SJCRH30 (cell line): ENCODE measurements at regions not wholly inside any gene's neighbourhood (a gene's known extent, or its start where the extent isn't known, plus 50 kb on each side); places are given as distances from the start of the nearest gene placed in this dataset.
"Not testable (repeated sequence)": the region's sequence is repeated elsewhere in the genome, so short reads cannot be mapped to it uniquely, and the experiment has no call there.

ENCODE experiments used
- DNase-seq, 2 experiments: peaks; one replicate each; pipeline ENCODE4 v3.0.0-alpha.2; 2015 to 2020
- H3K27ac ChIP-seq: fragments of 250-450 bp; sonication (Bioruptor Pico); 2 replicates; pipeline ENCODE4 v1.5.1; 2020; ENCODE audit warnings: mild to moderate bottlenecking, moderate library complexity
- H3K27me3 ChIP-seq: fragments of 250-450 bp; sonication (Bioruptor Pico); 2 replicates; pipeline ENCODE4 v1.5.1; 2020; ENCODE audit warnings: mild to moderate bottlenecking, moderate library complexity
- H3K36me3 ChIP-seq: fragments of 250-450 bp; sonication (Bioruptor Pico); 2 replicates; pipeline ENCODE4 v1.5.1; 2020; ENCODE audit warnings: mild to moderate bottlenecking, moderate library complexity
- H3K4me1 ChIP-seq: fragments of 250-450 bp; sonication (Bioruptor Pico); 2 replicates; pipeline ENCODE4 v1.5.1; 2020; ENCODE audit warnings: mild to moderate bottlenecking, moderate library complexity
- H3K4me3 ChIP-seq: fragments of 250-450 bp; sonication (Bioruptor Pico); 2 replicates; pipeline ENCODE4 v1.5.1; 2020; ENCODE audit warnings: mild to moderate bottlenecking, moderate library complexity
- H3K9me3 ChIP-seq: fragments of 250-450 bp; sonication (Bioruptor Pico); replicated peaks from 2 replicates; pipeline ENCODE4 v1.5.1; 2020; ENCODE audit warnings: mild to moderate bottlenecking, moderate library complexity

- Histone ChIP-seq H3K4me1 (no peaks in the 10 kb centered on the region), H3K4me3 (no peak overlapping the region), H3K9me3 (no peaks in the 10 kb centered on the region), H3K27me3 (no peaks in the 10 kb centered on the region), H3K27ac (no peak overlapping the region), H3K36me3 (no peaks in the 10 kb centered on the region)
- DNase-seq = no peak
Observed at GRCh38 chr1:182331387-182331786, 60.2 kb downstream of the GLUL start.

GRCh38 chr1:182330303-182330702 is 61.3 kb downstream of the GLUL start:
- Histone ChIP-seq H3K27ac (no peak overlapping the region), H3K4me1 (no peaks in the 10 kb centered on the region), H3K36me3 (no peaks in the 10 kb centered on the region), H3K4me3 (no peak overlapping the region), H3K27me3 (no peaks in the 10 kb centered on the region), H3K9me3 (no peaks in the 10 kb centered on the region)
- DNase-seq = peak in 1 of 2 experiments; percentile 14

GRCh38 chr1:182329471-182329870 is 62.1 kb downstream of the GLUL start:
- no peaks in the 10 kb centered on the region for H3K27me3 ChIP-seq
- no peaks in the 10 kb centered on the region for H3K36me3 ChIP-seq
- no peak overlapping the region for H3K27ac ChIP-seq
- no peaks in the 10 kb centered on the region for H3K4me1 ChIP-seq
- no peak overlapping the region for H3K4me3 ChIP-seq
- H3K9me3 ChIP-seq = no peaks in the 10 kb centered on the region
- DNase-seq = no peak

GRCh38 chr1:182328591-182328990 is 63.0 kb downstream of the GLUL start:
- Histone ChIP-seq H3K4me1 (no peaks in the 10 kb centered on the region), H3K27me3 (no peaks in the 10 kb centered on the region), H3K4me3 (no peak overlapping the region), H3K9me3 (no peaks in the 10 kb centered on the region), H3K36me3 (no peaks in the 10 kb centered on the region), H3K27ac (no peak overlapping the region)
- DNase-seq = no peak

- no peaks in the 10 kb centered on the region for H3K27me3 ChIP-seq
- DNase-seq = no peak
Observed at GRCh38 chr1:182325339-182325738, 66.3 kb downstream of the GLUL start.

DNA sequence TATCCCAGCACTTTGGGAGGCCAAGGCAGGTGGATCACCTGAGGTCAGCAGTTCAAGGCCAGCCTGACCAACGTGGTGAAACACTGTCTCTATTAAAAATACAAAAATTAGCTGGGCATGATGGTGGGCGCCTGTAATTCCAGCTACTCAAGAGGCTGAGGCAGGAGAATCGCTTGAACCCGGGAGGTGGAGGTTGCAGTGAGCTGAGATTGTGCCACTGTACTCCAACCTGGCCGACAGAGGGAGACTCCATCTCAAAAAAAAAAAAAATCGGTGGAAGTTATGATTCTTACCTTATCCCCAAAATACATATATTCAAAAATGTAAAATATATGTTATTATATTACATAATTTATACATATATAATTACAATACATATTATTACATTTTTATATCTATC is 70.1 kb downstream of the GLUL start:
- H3K27me3 ChIP-seq, H3K9me3 ChIP-seq, H3K27ac ChIP-seq, H3K4me3 ChIP-seq, DNase-seq, H3K4me1 ChIP-seq, H3K36me3 ChIP-seq: not testable (repeated sequence)

More at GRCh38 chr1:182325339-182325738, 66.3 kb downstream of the GLUL start:
- Histone ChIP-seq H3K27ac (no peak overlapping the region), H3K9me3 (no peaks in the 10 kb centered on the region), H3K4me1 (no peaks in the 10 kb centered on the region), H3K4me3 (no peak overlapping the region), H3K36me3 (no peaks in the 10 kb centered on the region)

- H3K4me1 ChIP-seq = peaks cover 6% of the 10 kb centered on the region
- no peaks in the 10 kb centered on the region for H3K36me3 ChIP-seq
- H3K27ac ChIP-seq = no peak overlapping the region
- no peak overlapping the region for H3K4me3 ChIP-seq
- peak; percentile 21 to 65 for DNase-seq
- H3K9me3 ChIP-seq = no peaks in the 10 kb centered on the region
- no peaks in the 10 kb centered on the region for H3K27me3 ChIP-seq
Observed at GRCh38 chr1:182317611-182318161, 73.9 kb downstream of the GLUL start.

- H3K9me3 ChIP-seq, H3K27ac ChIP-seq, H3K4me1 ChIP-seq, H3K4me3 ChIP-seq, DNase-seq, H3K36me3 ChIP-seq, H3K27me3 ChIP-seq: not testable (repeated sequence)
Observed at GRCh38 chr1:182316454-182316853, 75.1 kb downstream of the GLUL start.

DNA sequence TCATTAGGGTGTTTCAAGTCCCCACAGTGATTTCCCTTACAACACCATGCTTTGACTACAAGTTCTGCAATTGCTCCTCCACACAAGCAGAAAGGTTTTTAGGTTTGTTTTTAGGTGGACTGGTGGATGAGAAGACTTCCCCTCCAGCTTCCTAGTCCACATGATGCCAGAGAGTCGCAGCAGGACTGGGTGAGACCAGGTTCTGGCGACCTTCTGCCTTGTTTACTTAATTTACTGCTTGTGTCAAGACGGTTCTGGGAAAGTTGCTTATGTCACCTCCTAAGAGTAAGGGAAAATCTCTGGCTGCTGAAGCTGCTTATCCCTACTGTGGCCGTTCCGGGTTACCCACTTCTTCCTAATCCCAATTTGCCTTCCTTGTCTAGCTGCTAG is 76.4 kb downstream of the GLUL start:
- Histone ChIP-seq H3K36me3 (no peaks in the 10 kb centered on the region), H3K27me3 (no peaks in the 10 kb centered on the region), H3K9me3 (no peaks in the 10 kb centered on the region), H3K27ac (no peak overlapping the region), H3K4me3 (no peak overlapping the region), H3K4me1 (peaks cover 6% of the 10 kb centered on the region)
- DNase-seq = no peak

- Histone ChIP-seq H3K27me3 (no peaks in the 10 kb centered on the region), H3K4me3 (no peak overlapping the region), H3K36me3 (no peaks in the 10 kb centered on the region), H3K27ac (no peak overlapping the region), H3K4me1 (peaks cover under 1% of the 10 kb centered on the region; the same call in 1 of the 2 replicates), H3K9me3 (no peaks in the 10 kb centered on the region)
- DNase-seq = no peak
Observed at GRCh38 chr1:182309631-182310351, 81.8 kb downstream of the GLUL start.

GRCh38 chr1:182308826-182309225 is 82.8 kb downstream of the GLUL start:
- Histone ChIP-seq H3K4me3 (no peak overlapping the region), H3K4me1 (peaks cover 11% of the 10 kb centered on the region), H3K27ac (no peak overlapping the region), H3K36me3 (no peaks in the 10 kb centered on the region), H3K27me3 (no peaks in the 10 kb centered on the region), H3K9me3 (no peaks in the 10 kb centered on the region)
- DNase-seq = no peak

GRCh38 chr1:182307486-182307885 is 84.1 kb downstream of the GLUL start:
- not testable (repeated sequence) for H3K36me3 ChIP-seq, H3K27me3 ChIP-seq, H3K27ac ChIP-seq, H3K9me3 ChIP-seq, H3K4me3 ChIP-seq, DNase-seq
- H3K4me1 ChIP-seq = peaks cover 14% of the 10 kb centered on the region

DNA sequence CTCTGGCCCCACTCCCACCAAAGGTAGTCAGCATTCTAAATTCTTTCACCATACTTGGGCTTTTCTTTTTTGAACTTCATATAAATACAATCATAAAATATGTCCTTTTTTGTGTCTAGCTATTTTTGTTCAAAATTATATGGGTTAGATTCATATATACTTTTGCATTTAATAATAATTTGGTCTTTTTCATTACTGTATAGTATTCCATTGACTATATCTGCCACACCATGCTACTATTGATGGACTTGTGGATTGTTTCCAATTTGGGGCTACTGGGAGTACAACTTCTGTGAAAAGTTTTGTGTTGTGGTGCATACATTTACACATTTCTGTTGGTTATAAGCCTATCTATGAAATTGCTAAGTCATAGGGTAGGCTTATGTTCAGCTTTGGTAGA is 85.7 kb downstream of the GLUL start:
- Histone ChIP-seq H3K36me3 (no peaks in the 10 kb centered on the region), H3K27ac (no peak overlapping the region), H3K27me3 (no peaks in the 10 kb centered on the region), H3K9me3 (no peaks in the 10 kb centered on the region), H3K4me3 (no peak overlapping the region), H3K4me1 (peaks cover 27% of the 10 kb centered on the region)
- DNase-seq = no peak

GRCh38 chr1:182304627-182305026 is 87.0 kb downstream of the GLUL start:
- no peak for DNase-seq
- no peak overlapping the region for H3K27ac ChIP-seq
- no peaks in the 10 kb centered on the region for H3K9me3 ChIP-seq

DNA sequence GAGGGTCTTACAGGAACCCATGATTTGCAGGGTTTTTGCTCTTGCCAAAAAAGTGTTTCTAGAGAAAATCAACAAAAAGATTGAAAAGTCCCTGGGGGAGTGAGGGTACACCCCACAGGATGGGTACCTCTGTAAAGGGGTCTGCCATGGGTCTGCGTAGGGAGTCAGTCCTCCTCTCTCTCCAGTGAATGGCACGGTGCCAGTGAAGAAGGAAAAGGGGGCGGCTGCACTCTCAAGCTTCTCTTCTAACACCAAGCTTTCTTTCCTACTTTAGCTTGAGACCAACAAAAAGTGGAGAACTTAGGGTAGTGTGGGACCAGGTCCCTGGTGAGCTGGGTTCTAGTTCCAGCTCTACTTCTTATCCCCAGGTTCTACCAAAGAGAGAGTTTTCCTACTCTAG is 87.4 kb downstream of the GLUL start:
- H3K9me3 ChIP-seq = no peaks in the 10 kb centered on the region
- H3K27me3 ChIP-seq = no peaks in the 10 kb centered on the region
- H3K4me1 ChIP-seq = peaks cover 42% of the 10 kb centered on the region
- H3K4me3 ChIP-seq = no peak overlapping the region
- H3K36me3 ChIP-seq = no peaks in the 10 kb centered on the region
- no peak for DNase-seq
- no peak overlapping the region for H3K27ac ChIP-seq

More at GRCh38 chr1:182304627-182305026, 87.0 kb downstream of the GLUL start:
- Histone ChIP-seq H3K4me1 (peaks cover 38% of the 10 kb centered on the region), H3K36me3 (no peaks in the 10 kb centered on the region), H3K4me3 (no peak overlapping the region), H3K27me3 (no peaks in the 10 kb centered on the region)

GRCh38 chr1:182303778-182304177 is 87.8 kb downstream of the GLUL start:
- peak in 1 of 2 experiments; percentile 43 for DNase-seq
- Histone ChIP-seq H3K27me3 (no peaks in the 10 kb centered on the region), H3K4me1 (peaks cover 44% of the 10 kb centered on the region), H3K27ac (no peak overlapping the region), H3K36me3 (no peaks in the 10 kb centered on the region), H3K4me3 (no peak overlapping the region), H3K9me3 (no peaks in the 10 kb centered on the region)
